Activated T-helper 1 cell treated with Interleukin-2 at 50 U/mL for 16 hours (primary cell): ENCODE measurements at regions not wholly inside any gene's neighbourhood (a gene's known extent, or its start where the extent isn't known, plus 50 kb on each side); places are given as distances from the start of the nearest gene placed in this dataset.

ENCODE experiments used
- DNase-seq: peaks from one replicate; pipeline ENCODE4 v3.0.0-alpha.2; 2020; ENCODE audit warnings: low read depth

DNA sequence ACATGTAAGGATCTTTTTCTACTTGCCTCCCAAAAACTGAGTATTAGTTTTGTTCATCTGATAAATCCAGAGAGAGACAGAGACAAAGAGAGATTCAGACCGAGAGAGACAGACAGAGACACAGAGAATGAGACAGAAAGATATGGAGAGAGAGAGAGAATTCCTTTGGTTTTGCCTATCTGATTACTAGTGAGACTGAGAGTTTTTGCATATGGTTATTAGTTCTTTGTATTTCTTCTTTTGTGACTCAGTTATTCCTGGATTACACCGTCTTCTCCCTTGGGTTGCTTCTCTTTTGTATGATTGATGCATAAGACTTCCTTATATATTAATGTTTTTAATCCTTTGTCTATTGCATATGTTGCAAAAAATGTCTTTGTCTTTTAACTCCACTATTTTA, 91.2 kb upstream of the SPATA31C2 start:
- DNase-seq: no peak

DNA sequence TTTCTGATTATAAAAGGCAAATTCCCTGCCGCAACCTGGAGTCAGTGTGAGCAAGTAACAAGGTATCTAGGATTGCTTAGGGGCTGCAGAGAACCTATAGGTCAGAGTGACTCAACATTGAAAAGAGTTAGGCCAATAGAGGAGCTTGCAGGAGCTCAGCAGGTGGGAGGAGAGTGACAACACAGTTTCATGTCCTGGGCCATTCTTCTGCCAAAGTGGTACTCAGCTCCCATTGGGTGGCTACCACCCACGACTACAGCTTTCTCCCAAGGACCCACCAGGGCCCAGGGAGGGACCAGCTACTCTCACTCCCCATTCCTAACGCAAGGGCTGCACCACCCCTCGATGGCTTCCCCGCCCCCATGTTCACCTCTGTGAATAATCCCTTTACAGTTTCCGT, 86.7 kb upstream of the SPATA31C2 start:
- no peak for DNase-seq

DNA sequence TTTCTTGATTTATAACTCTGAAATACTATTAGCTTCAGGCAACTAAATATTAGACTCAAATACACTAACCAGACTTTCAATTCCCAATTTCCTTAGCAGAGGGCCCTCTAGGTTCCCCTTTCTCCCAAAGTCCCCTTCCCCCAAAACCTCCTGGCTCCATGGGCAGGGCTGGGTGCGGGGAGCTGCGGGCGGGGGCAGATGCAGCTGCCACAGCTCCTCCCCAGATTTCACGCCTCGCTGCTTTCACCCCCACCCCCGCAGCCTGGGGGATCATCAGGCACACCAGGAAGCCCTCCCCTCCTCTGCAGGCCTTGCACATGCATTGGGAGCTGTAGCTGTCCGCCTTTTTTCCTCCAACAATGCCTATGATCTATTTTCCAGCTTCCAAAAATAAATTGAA, 82.8 kb upstream of the SPATA31C2 start:
- DNase-seq: no peak

DNA sequence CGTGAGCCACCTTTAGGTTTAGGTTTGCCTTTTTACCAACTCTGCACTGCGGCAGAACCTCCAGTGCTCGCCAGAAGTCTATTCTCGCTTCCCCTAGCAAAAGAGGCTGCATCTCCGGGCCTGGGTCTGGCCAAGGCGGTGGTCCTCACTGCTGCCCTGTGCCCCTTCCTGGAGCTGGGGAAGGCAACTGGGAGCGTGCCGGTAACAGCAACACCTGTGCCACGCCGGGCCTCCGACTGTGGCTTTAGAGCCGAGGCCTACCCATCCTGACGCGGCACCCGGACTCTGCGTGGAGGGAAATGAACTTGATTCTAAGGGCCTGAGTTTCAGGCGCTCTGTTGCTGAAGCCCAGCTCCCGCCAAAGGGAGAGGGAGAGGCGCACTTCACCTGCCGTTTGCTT, 82.4 kb upstream of the SPATA31C2 start:
- DNase-seq: no peak

DNA sequence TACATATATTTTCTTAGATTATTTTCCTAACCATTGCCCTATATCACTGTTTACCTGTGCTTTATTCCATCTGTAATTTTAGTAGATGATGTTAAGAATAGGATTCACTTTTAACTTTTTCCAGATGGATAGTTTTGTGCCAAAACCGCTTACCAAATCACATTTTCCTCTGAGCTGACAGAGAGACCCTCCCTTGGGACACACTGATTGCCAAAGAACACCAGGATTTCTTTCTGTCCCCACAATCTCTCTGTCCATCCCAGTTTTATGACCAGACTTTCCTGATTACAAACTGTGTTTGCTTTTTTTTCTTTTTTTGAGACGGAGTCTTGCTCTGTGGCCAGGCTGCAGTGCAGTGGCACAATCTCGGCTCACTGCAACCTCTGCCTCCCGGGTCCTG, 81.3 kb upstream of the SPATA31C2 start:
- no peak for DNase-seq

DNA sequence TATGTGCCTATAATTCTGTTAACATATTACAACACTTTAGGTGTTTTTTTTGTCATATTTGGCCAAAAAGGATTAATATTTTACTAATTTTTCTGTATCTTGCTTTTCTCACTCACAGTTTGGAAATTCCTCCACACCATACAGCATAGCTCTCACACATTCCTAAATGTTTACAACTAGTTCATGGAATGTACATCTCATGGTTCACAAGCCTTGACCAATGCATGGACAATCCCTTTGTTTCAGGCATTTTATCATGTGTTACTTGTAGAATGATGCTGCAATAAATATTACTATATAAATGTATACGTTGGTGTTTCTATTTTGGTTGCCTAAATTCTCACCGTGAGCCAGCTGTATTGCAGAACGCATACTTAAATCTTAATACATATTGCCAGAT, 80.5 kb upstream of the SPATA31C2 start:
- no peak for DNase-seq

DNA sequence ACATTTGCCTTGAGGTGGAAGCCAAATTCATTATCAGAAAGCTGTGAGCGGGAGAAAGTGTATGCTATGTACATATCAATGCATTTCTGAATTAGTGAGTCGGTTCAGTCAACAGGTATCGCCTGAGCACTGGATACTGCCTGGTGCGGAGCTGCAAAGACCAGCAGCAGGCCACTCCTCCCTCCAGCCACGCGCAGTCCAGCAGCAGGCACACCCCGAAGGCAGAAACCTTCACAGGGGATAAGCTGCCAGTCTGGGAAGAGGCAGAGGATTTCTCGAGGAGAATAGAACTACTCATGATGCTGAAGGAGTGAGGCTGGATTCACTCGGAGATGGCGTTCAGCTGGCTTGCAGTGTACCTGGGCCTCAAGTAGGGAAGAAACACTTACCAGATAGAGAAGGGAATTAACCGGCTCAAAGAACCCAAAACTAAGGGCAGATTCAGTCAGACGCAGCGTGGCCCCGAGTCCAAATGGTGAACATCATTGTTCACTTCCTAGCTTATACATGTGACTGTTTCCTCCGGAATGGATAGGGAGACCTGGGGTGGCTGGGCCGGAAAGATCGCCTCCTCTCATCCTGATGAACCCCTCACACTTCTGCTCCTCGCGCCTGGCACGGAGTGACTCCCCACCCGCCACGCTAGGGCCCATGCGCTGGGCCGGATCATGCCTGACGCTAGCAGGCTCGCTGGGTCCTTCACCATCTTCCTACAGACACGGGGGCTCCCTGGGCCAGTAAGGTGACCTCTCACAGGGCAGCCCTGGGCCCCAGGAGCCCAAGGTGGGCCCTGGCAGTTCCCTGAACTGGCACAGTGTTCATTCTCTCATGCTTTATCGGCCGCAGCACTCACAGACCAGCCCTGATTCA, 78.1 kb upstream of the SPATA31C2 start:
- no peak for DNase-seq

DNA sequence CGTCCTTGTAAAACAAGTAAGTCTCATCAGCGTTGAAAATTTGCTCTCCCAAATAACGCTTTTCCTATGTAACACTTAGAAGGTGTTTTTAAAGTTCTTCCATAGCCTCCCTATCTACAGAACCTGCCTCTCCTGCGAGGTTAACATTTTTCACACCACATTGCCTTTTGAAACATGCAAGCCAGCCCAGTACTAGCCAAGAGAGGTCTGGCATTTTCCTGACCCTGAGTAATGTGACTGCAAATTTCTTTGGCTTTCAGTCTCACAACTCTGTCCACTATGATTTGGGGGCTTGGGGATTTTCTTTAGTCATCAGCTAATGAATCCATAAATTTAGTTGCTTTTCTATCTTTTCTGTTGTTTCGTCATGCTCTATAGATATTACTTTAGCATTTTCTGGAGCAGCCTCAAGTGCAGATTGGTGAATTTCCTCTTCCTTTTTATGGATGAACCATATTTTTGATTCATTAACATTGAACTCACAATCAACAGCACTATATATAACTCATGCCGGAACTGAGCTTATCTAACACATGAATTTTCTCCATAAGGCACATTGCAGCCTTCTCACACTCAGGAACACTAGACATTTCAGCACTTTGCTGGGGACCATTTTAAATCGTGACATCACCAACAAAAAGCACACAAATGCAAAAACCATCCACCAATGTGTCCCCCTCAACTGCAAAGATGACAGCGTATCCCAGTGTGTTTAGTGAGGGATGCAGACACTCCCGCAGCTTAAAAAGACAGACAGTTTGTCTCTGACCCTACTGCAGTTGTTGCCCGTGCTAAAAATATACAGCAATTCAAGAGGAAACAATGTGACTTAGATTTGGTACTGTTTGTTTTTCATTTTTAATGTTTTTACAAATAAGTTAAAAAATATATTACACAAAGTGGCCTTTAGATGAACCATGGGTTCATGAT, 77.2 kb upstream of the SPATA31C2 start:
- DNase-seq: no peak

DNA sequence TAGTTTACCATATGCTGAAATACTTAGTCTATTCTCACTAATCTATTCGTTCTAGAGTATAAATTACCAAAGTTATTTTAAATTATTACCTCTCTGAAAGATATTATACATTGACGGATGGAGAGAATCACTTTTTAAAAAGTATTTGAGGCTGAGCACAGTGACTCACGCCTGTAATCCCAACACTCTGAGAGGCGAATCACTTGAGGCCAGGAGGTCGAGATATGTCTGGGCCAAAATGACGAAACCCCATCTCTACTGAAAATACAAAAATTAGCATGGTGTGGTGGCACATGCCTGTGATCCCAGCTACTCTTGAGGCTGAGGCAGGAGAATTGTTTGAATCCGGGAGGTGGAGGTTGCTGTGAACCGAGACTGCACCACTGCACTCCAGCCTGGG, 64.0 kb upstream of the SPATA31C2 start:
- DNase-seq: no peak

DNA sequence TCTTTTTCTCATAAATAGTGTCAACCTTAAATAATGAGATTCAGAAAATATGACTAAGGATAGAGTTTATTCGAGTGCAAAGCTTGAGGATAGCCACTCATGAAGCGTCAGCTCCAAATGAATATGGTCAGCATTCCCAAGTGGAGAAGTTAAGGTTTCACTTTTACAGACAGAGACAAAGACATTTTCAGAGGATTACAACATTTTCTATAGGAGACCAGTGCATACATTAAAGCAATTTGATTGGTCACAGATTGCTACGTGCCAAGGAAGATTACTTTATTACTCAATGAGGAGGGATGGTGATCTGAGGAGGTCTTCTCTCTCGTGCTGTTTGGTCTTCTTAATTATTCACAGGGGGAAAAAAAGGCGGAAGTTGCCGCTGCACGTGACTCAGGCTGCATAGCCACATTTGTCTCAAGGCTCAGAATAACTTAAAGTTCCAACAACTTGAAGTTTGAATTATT, 60.1 kb upstream of the SPATA31C2 start:
- no peak for DNase-seq

DNA sequence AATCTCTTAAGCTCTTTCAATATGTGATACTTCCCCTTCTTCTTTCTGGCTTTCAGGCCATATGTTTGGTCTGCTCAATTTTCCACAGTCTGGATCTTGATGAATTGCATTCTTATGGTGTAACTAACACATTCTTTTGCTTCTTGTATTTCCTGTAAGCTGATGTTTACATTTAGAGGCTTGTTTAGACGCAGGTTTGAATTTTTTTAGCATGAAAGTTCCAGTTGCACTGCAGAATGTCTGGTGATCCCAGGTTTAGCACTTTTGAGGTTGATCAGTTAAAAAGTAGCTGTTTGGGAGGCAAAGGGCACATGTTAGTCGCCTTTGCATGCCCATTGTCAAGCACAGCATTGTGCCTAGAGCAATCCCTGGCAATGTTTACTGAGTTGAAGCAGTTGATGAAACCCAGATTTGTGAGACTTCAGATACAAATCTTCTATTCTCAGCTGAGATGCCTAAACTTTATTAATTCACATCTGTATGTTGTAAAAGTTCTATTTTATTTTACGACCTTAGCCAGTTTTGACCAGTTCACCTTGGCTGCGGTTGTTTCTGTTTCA, 59.6 kb upstream of the SPATA31C2 start:
- DNase-seq: no peak

DNA sequence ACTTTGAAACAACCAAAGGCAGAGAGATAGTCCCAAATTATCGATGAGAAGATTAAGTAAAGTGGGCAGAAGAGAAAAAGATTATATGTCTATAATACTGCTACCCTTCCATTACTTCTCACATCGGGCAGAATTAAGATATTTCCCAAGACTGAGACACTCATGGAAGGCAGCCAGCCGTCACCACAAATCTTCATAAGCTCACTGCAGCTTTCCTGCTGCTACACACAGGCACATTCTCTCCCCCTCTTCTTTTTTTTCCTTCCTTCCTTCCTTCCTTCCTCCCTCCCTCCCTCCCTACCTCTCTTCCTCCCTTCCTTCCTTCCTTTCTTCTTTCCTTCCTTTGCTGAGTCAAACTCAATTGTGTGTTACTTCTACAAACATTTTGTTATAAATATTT, 58.7 kb upstream of the SPATA31C2 start:
- no peak for DNase-seq

DNA sequence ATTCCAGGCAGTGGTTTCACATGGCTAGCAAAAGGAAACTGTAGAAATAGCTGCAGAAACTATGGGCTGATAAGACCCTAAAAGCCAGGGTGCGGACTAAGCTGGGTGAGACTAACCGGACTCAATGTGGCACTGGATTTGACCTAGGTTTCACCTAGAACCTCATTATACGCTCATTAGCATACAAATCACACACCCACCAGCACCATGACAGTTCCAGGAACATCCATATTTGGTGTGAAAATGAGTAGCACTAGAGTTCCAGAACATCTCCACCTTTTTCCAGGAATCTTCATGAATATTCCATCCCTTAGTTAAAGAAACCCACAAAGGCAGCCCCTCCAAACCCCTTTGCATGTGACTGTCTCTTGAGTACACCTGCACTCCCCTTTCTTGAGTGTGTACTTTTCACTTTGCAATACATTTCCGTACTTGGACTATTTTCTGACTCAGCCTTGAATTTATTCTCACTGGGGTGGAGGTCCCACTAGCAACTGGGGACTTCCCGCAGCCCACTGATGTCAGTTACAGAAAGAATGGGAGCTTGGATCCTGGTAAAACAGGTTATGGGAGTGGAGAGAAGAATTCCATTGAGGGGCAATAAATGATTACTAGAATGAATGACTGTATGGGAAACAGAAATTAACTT, 58.0 kb upstream of the SPATA31C2 start:
- no peak for DNase-seq

DNA sequence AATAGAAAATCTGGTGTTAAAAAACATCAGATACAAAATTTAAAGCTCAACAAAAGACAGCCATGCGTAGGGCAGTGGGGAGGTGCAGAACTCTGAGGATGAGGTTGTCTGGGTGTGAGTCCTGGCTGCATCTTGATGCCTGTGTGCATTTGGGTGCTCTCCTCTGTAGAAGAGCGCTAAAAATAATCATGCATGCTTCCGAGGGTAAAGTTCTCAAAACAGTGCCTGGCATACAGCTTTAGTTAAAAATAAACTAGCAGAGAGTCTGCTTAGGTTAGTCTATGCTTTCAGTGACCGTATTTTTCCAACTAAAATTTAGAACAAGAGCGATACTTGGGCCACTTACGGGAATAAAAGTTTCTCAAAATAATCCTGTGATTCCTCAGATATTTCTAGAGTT, 55.5 kb upstream of the SPATA31C2 start:
- DNase-seq: no peak

DNA sequence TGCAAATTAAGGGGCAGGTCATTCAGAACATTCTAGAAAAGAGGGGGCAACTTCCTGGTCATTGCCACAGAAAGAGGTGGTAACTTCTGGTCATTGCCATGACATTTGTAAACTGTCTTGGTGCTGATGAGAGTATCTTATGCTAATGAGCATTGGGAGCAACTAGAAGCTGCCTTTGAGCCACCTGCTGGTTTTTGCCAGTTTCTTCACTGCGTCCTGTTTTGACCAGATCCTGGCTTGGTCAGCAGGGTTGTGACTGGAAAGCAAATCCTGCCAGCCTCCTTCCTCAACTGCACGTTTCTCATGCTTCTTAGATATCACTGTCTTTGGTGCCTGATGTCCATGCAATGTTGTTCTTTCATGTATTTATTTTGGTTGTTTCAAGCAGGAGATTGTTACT, 53.2 kb upstream of the SPATA31C2 start:
- DNase-seq: no peak

DNA sequence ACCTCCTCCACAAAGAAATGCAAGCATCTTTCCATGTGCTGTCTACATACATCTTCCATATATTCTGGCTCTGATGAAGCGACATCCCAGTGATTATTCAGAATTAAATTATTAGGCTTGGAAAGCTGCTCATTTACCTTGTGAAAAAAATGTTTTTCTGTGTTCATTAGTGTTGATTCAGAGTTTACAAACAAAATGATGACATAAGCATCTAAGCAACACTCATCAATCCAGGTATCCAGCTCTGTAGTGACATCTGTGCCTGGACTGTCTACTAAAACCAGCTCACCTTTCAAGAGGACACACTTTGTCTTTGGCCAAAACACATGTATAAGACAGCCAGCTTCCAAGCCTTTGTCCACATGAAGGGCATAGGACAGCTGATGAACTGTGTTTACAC, 51.1 kb upstream of the SPATA31C2 start:
- DNase-seq: no peak
